ENCODE measurements at regions not wholly inside any gene's neighbourhood (a gene's known extent, or its start where the extent isn't known, plus 50 kb on each side); places are given as distances from the start of the nearest gene placed in this dataset.

- TF ChIP-seq CTCF (conservative IDR thresholded peaks at IDR 0.05): no peak
- H3K4me1 ChIP-seq (ENCODE audit: control insufficient read depth, insufficient read depth, low read length): no peaks in the 10 kb centered on the region
- H3K9ac ChIP-seq (ENCODE audit: extremely low read depth, low read length, poor library complexity, severe bottlenecking): no peak overlapping the region
- H3K4me3 Mint-ChIP-seq: no peak overlapping the region
- H3K36me3 ChIP-seq (ENCODE audit: control insufficient read depth, insufficient read depth, low read length): no peaks in the 10 kb centered on the region
- H3K27ac ChIP-seq (ENCODE audit: low read depth, low read length): no peak overlapping the region
- DNase-seq: no peak
- no peak overlapping the region for H3K27ac Mint-ChIP-seq
- WGBS, 2 experiments (ENCODE audit: insufficient coverage in 1 of 2, insufficient read length in 1 of 2): 86 to 94% methylated on average over 2 of the region's 2 CpGs
- H3K9me3 Mint-ChIP-seq: no peaks in the 10 kb centered on the region
- H3K27me3 Mint-ChIP-seq (ENCODE audit: insufficient read depth): peaks cover 23% of the 10 kb centered on the region
- H3K9me3 ChIP-seq (ENCODE audit: control insufficient read depth, low read length): no peaks in the 10 kb centered on the region
- peaks cover 4% of the 10 kb centered on the region for H3K4me1 Mint-ChIP-seq
- H3K36me3 Mint-ChIP-seq (ENCODE audit: low read depth): no peaks in the 10 kb centered on the region
- H3K27me3 ChIP-seq (ENCODE audit: control insufficient read depth, insufficient read depth, low read length, poor library complexity, severe bottlenecking): peaks cover 15% of the 10 kb centered on the region
- H3K4me3 ChIP-seq (ENCODE audit: low read length): no peak overlapping the region
Measured at GRCh38 chr20:61173267-61173666, 78.8 kb upstream of the CDH4 start.

DNA sequence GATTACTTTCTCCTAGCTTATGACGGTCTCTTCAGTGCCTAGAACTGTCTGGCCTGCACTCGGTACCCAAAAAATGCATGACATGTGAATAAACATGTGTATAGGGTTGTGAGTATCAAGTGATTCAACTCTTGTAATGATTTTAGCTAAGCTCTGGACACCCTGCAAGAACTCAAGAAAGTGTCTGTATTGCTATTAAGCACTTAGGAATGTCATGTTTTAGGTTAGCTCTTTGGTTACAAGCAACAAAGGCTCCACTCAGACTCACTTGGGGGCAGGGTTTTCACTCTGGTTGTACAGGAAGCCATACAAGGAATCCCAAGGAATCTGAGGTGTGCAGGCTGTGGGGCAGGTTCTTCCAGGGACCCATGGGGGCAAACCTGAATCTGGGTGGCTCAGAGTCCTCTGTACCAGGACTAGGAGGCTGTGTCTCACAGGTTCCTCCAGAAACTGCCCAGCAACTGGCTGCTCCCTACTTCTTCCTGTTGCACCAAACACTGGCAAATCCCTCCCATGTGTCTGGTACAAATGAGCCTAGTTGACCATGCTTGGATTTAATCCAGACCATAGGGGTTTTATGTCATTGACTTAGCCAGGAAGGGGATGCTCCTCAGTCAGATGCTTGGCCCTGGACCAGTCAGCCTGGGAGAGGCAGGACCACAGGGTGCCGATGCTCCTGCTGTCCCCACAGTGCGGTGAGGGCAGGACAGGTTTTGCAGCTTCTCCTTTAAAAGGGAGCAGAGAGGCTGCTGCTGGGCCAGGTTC, 77.9 kb upstream of the CDH4 start:
- TF ChIP-seq CTCF (conservative IDR thresholded peaks at IDR 0.05): no peak
- WGBS, 2 experiments (ENCODE audit: insufficient coverage in 1 of 2, insufficient read length in 1 of 2): 91 to 94% methylated on average over 3 to 4 of the region's 4 CpGs
- Histone ChIP-seq H3K27ac (ENCODE audit: low read depth, low read length) (no peak overlapping the region), H3K36me3 (ENCODE audit: control insufficient read depth, insufficient read depth, low read length) (no peaks in the 10 kb centered on the region), H3K9me3 (ENCODE audit: control insufficient read depth, low read length) (no peaks in the 10 kb centered on the region), H3K4me3 (ENCODE audit: low read length) (no peak overlapping the region), H3K4me1 (ENCODE audit: control insufficient read depth, insufficient read depth, low read length) (no peaks in the 10 kb centered on the region), H3K27me3 (ENCODE audit: control insufficient read depth, insufficient read depth, low read length, poor library complexity, severe bottlenecking) (peaks cover 15% of the 10 kb centered on the region), H3K9ac (ENCODE audit: extremely low read depth, low read length, poor library complexity, severe bottlenecking) (no peak overlapping the region)
- H3K9me3 Mint-ChIP-seq: no peaks in the 10 kb centered on the region
- DNase-seq: no peak
- no peaks in the 10 kb centered on the region for H3K36me3 Mint-ChIP-seq (ENCODE audit: low read depth)
- H3K4me1 Mint-ChIP-seq: peaks cover 8% of the 10 kb centered on the region
- no peak overlapping the region for H3K27ac Mint-ChIP-seq
- H3K4me3 Mint-ChIP-seq: no peak overlapping the region
- peaks cover 24% of the 10 kb centered on the region for H3K27me3 Mint-ChIP-seq (ENCODE audit: insufficient read depth)

GRCh38 chr20:61176874-61177273, 75.2 kb upstream of the CDH4 start:
- Mint-ChIP-seq H3K36me3 (ENCODE audit: low read depth) (no peaks in the 10 kb centered on the region), H3K4me1 (peaks cover 5% of the 10 kb centered on the region), H3K9me3 (no peaks in the 10 kb centered on the region), H3K27me3 (ENCODE audit: insufficient read depth) (peaks cover 49% of the 10 kb centered on the region), H3K4me3 (no peak overlapping the region), H3K27ac (no peak overlapping the region)
- H3K27me3 ChIP-seq (ENCODE audit: control insufficient read depth, insufficient read depth, low read length, poor library complexity, severe bottlenecking): peaks cover 15% of the 10 kb centered on the region
- DNase-seq: no peak
- WGBS, 2 experiments (ENCODE audit: insufficient coverage in 1 of 2, insufficient read length in 1 of 2): 89 to 100% methylated on average over 1 of the region's 1 CpG
- H3K4me3 ChIP-seq (ENCODE audit: low read length): no peak overlapping the region
- H3K9me3 ChIP-seq (ENCODE audit: control insufficient read depth, low read length): no peaks in the 10 kb centered on the region
- H3K36me3 ChIP-seq (ENCODE audit: control insufficient read depth, insufficient read depth, low read length): no peaks in the 10 kb centered on the region
- no peak overlapping the region for H3K27ac ChIP-seq (ENCODE audit: low read depth, low read length)
- no peak overlapping the region for H3K9ac ChIP-seq (ENCODE audit: extremely low read depth, low read length, poor library complexity, severe bottlenecking)
- TF ChIP-seq CTCF (conservative IDR thresholded peaks at IDR 0.05): no peak
- no peaks in the 10 kb centered on the region for H3K4me1 ChIP-seq (ENCODE audit: control insufficient read depth, insufficient read depth, low read length)

Measured in endodermal cell (in vitro differentiated cells).